Breast epithelium (tissue), 4 donors: ENCODE measurements at regions not wholly inside any gene's neighbourhood (a gene's known extent, or its start where the extent isn't known, plus 50 kb on each side); places are given as distances from the start of the nearest gene placed in this dataset.

ENCODE experiments used
- DNase-seq, 2 donors: peaks; one replicate each; pipeline ENCODE4 v3.0.0-alpha.2; 2019; ENCODE audit warnings: low spot score in 2 of 2
- H3K27ac ChIP-seq, 2 donors: fragments of 200-600 bp; sonication (generic) in 1 of 2; one replicate each; pipeline ENCODE4 v1.5.1; 2016 to 2019; ENCODE audit warnings: mild to moderate bottlenecking in 1 of 2
- H3K27me3 ChIP-seq, 2 donors: fragments of 200-600 bp; sonication (generic) in 1 of 2; one replicate each; pipeline versions ENCODE4 v1.5.1 to v1.6.0; 2017 to 2019; ENCODE audit warnings: control low read depth in 1 of 2, mild to moderate bottlenecking in 1 of 2
- H3K36me3 ChIP-seq: fragments of 200-600 bp; one replicate; pipeline ENCODE4 v1.5.1; 2019
- H3K4me1 ChIP-seq, 2 donors: fragments of 200-600 bp; sonication (generic); one replicate each; pipeline ENCODE4 v1.5.1; 2016 to 2019; ENCODE audit warnings: control low read depth in 1 of 2
- H3K4me3 ChIP-seq, 3 donors: fragments of 200-600 bp; sonication (generic); 1 replicate in 2 of 3; 2 replicates in 1 of 3; pipeline ENCODE4 v1.5.1; 2016 to 2019; ENCODE audit warnings: mild to moderate bottlenecking in 3 of 3, moderate library complexity in 2 of 3
- H3K9me3 ChIP-seq, 2 donors: fragments of 200-600 bp; sonication (generic) in 1 of 2; one replicate each; pipeline ENCODE4 v1.5.1; 2016 to 2019; ENCODE audit warnings: control low read depth in 1 of 2
- CTCF ChIP-seq, 3 donors: fragments of 450-650 bp; IDR thresholded peaks; one replicate each; pipeline ENCODE4 v1.5.1; 2016 to 2017; ENCODE audit warnings: antibody characterized with exemption in 3 of 3, mild to moderate bottlenecking in 3 of 3, moderate library complexity in 3 of 3
- POLR2A ChIP-seq: fragments of 450-650 bp; IDR thresholded peaks from one replicate; pipeline ENCODE4 v1.6.1; 2016; ENCODE audit warnings: antibody characterized with exemption, mild to moderate bottlenecking, moderate library complexity
- POLR2AphosphoS5 ChIP-seq, 3 donors: sonication (generic); formaldehyde crosslinking; IDR thresholded peaks; one replicate each; pipeline ENCODE4 v1.6.1; 2017; ENCODE audit warnings: antibody characterized with exemption in 3 of 3
- intact Hi-C: fragments of 100-400 bp; cut with DNase I; formaldehyde crosslinking; loops from one replicate; pipeline ENCODE4 v1.15.1; 2023; ENCODE audit warnings: low total_unique reads

DNA sequence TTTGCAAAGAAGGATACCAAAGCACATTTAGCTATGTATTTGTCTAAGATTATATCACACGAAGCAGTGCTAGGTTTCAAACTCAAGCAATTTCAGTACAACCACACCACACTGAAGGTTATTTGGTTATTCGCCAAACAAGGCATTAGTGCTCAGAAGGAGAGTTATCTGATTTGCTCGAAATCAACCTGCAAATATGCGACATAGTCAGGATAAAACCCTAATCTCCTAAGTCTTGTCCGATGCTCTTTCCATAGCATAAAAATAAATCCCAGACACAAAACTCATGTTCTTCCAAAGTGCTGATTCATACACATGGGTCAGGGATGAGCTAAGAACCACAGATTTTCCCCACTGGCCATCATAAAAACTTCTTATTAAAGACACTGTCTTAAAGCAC is 1288.0 kb upstream of the SORCS1 start:
- intact Hi-C loops: no loop called here
- H3K36me3 ChIP-seq: no peaks in the 10 kb centered on the region
- TF ChIP-seq POLR2AphosphoS5 (IDR thresholded peaks at IDR 0.05): no peak
- no peak for TF ChIP-seq POLR2A
- TF ChIP-seq CTCF (IDR thresholded peaks at IDR 0.05): no peak
- H3K9me3 ChIP-seq: no peaks in the 10 kb centered on the region
- DNase-seq: no peak
- H3K4me3 ChIP-seq: no peak overlapping the region
- H3K27ac ChIP-seq: no peak overlapping the region
- H3K27me3 ChIP-seq: no peaks in the 10 kb centered on the region
- H3K4me1 ChIP-seq: no peaks in the 10 kb centered on the region

GRCh38 chr10:108450280-108450679 is 1285.8 kb upstream of the SORCS1 start:
- no peaks in the 10 kb centered on the region for H3K4me1 ChIP-seq
- H3K27me3 ChIP-seq: no peaks in the 10 kb centered on the region
- TF ChIP-seq CTCF (IDR thresholded peaks at IDR 0.05): no peak
- no peak overlapping the region for H3K4me3 ChIP-seq
- no peak overlapping the region for H3K27ac ChIP-seq
- no peak for DNase-seq
- H3K9me3 ChIP-seq: no peaks in the 10 kb centered on the region
- intact Hi-C loops: no loop called here
- no peaks in the 10 kb centered on the region for H3K36me3 ChIP-seq

GRCh38 chr10:108445746-108446145 is 1281.2 kb upstream of the SORCS1 start:
- no peak for DNase-seq
- H3K27ac ChIP-seq: no peak overlapping the region
- H3K36me3 ChIP-seq: no peaks in the 10 kb centered on the region
- H3K4me1 ChIP-seq: no peaks in the 10 kb centered on the region
- no peaks in the 10 kb centered on the region for H3K9me3 ChIP-seq
- intact Hi-C loops: no loop called here
- H3K27me3 ChIP-seq: no peaks in the 10 kb centered on the region
- no peak for TF ChIP-seq CTCF (IDR thresholded peaks at IDR 0.05)
- TF ChIP-seq POLR2AphosphoS5 (IDR thresholded peaks at IDR 0.05): no peak
- TF ChIP-seq POLR2A: no peak
- H3K4me3 ChIP-seq: no peak overlapping the region

DNA sequence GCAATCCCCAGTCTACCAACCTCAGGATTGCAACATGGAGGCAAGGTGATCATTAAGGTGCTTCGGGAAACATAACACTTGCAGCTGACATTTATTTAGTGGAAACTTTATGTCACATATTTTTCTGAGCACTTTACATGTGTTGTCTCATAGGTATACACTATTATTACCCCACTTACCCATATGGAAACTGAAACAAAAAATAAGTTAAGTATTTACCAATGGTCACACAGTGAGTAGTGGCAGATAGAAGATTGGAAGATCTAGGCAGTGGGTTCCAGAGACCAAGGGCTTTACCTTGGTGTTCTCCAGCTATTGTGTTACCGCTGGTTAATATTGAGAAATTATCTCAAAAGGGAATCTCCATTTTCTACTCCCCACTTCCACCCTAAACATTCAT is 1279.1 kb upstream of the SORCS1 start:
- Histone ChIP-seq H3K36me3 (no peaks in the 10 kb centered on the region), H3K4me1 (no peaks in the 10 kb centered on the region), H3K27ac (no peak overlapping the region), H3K9me3 (no peaks in the 10 kb centered on the region), H3K27me3 (no peaks in the 10 kb centered on the region), H3K4me3 (no peak overlapping the region)
- DNase-seq: no peak
- intact Hi-C loops: no loop called here
- TF ChIP-seq CTCF (IDR thresholded peaks at IDR 0.05) (no peak), POLR2A (no peak), POLR2AphosphoS5 (IDR thresholded peaks at IDR 0.05) (no peak)

GRCh38 chr10:108439397-108439796 is 1274.9 kb upstream of the SORCS1 start:
- no peak for DNase-seq
- TF ChIP-seq CTCF (IDR thresholded peaks at IDR 0.05) (no peak), POLR2AphosphoS5 (IDR thresholded peaks at IDR 0.05) (no peak), POLR2A (no peak)
- Histone ChIP-seq H3K36me3 (no peaks in the 10 kb centered on the region), H3K4me3 (no peak overlapping the region), H3K4me1 (no peaks in the 10 kb centered on the region), H3K9me3 (no peaks in the 10 kb centered on the region), H3K27me3 (no peaks in the 10 kb centered on the region), H3K27ac (no peak overlapping the region)
- intact Hi-C loops: no loop called here
